Gastroesophageal sphincter (tissue), 3 donors: ENCODE measurements at regions not wholly inside any gene's neighbourhood (a gene's known extent, or its start where the extent isn't known, plus 50 kb on each side); places are given as distances from the start of the nearest gene placed in this dataset.

ENCODE experiments used
- CTCF ChIP-seq, 4 experiments: fragments of 200-600 bp in 2 of 4; fragments of 450-650 bp in 2 of 4; sonication (generic) in 1 of 4; IDR thresholded peaks; one replicate each; pipeline ENCODE4 v1.5.1; 2017 to 2019; ENCODE audit warnings: antibody characterized with exemption in 4 of 4, mild to moderate bottlenecking in 2 of 4, moderate library complexity in 2 of 4
- EP300 ChIP-seq: sonication (generic); formaldehyde crosslinking; IDR thresholded peaks from one replicate; pipeline ENCODE4 v1.6.1; 2017; ENCODE audit warnings: antibody characterized with exemption, mild to moderate bottlenecking
- POLR2A ChIP-seq, 2 donors: fragments of 450-650 bp; IDR thresholded peaks; one replicate each; pipeline ENCODE4 v1.6.1; 2017; ENCODE audit warnings: antibody characterized with exemption in 2 of 2, mild to moderate bottlenecking in 2 of 2, moderate library complexity in 1 of 2
- POLR2AphosphoS5 ChIP-seq: sonication (generic); formaldehyde crosslinking; IDR thresholded peaks from one replicate; pipeline ENCODE4 v1.6.1; 2017; ENCODE audit warnings: antibody characterized with exemption

- TF ChIP-seq CTCF (IDR thresholded peaks at IDR 0.05) (no peak), POLR2A (IDR thresholded peaks at IDR 0.05) (no peak), POLR2AphosphoS5 (peak; percentile 19), EP300 (no peak)
Observed at GRCh38 chr20:16947479-16947878, 199.3 kb downstream of the OTOR start.
